Right kidney (tissue), 1 donor: ENCODE measurements at regions not wholly inside any gene's neighbourhood (a gene's known extent, or its start where the extent isn't known, plus 50 kb on each side); places are given as distances from the start of the nearest gene placed in this dataset.

Experiments used
- DNase-seq: peaks from one replicate; pipeline ENCODE4 v3.0.0-alpha.2; 2016

DNA sequence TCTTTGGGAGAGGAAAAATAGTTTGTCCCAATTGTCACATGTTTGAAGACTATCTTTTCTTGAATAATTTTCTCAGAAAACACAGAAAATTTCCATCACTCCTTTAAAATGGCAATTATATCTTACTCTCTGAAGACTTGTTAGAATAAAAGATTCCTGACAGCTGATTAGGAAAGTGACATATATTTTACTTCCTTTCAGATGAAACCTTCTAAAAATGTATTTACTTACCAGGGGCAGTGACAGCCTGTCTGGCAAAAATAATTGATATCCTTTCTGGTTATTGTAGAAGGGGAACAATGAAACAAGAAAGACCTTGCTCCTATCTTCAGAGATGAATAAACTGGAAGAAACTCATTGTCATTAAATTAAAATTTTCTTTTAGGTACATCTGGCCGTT lies 483.3 kb upstream of the GOLIM4 start:
- no peak for DNase-seq

DNA sequence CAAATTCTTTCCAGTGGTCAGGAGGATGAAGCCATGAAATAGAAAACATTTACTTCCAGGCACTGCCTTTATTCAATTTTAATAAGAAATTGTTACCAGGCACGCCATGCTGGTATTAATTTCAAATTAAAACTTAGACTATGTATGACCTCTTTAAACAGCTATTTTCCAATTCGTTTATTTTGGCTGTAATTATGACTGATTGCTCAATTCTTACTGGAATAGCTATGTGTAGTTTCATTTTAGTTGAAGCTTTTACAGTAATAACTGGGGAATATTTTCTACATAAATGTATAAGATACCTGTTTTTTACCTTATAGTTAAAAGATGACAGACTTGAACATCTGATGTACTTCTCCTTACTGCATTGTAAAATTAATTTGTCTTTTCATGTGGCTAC lies 480.0 kb upstream of the GOLIM4 start:
- DNase-seq: no peak

DNA sequence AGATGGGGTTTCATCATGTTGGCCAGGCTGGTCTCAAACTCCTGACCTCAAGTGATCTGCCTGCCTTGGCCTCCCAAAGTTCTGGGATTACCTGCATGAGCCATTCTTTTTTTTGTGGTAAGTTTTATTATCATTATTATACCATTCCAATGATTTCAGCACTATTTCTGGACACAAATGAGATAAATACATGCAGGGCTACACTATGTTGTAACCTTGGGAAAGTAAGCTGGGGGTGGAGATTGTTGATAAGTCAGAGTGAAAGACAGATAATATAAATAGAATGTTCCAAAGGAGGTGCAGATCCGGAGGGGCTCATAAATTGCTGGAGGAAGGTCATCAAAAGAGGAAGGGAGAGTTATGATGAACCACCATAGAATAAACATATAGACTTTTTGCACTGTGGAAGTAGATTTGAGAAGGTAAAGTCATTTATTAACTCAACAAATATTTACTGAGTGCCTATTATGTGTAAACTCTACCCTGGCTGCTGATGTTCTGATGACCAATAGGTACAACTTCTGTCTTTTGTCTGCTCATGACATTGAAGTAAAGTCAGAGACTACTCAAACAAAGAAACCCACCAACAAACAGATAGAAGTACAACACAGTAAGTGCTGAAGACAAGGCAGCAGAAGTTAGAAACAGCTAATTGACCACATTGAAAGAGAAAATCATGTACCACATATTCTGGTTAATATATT lies 478.9 kb upstream of the GOLIM4 start:
- DNase-seq: no peak

DNA sequence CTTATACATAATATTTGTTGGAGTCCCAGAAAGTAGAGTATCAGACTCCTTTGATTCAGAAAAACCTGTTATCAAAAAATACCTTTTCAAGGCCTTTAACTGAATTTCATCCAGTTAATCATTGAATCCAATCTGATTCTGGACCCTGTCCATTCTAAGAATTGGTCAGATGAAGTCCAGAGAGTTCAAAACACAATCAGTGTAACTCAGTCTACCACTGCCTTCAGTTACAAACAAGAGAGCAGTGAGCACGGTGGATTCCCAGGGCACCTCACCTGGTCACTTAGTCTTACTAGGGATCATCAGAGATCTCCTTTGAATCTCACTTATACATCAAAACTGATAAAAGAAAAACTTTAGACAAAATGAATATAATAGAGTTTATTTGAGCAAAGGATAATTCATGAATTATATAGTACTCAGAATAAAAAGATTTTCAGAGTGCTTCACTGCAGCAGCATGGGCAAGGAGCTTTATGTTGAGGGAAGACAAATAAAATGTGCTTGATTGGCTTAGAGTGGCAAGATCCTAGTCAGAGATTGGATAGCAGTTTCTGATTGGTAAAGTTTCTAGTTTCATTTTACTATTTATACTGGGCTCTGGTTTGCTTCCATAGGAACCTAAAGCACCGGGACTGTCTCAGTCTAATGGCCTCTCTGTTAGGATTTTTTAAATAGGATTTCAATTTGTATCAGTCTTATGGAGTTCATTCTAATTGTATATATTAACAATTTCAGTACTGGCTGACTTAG lies 474.9 kb upstream of the GOLIM4 start:
- no peak for DNase-seq

- no peak for DNase-seq
These were observed 463.1 kb upstream of the GOLIM4 start for GRCh38 chr3:168558728-168559411.

GRCh38 chr3:168552251-168552650 lies 456.5 kb upstream of the GOLIM4 start:
- no peak for DNase-seq

DNA sequence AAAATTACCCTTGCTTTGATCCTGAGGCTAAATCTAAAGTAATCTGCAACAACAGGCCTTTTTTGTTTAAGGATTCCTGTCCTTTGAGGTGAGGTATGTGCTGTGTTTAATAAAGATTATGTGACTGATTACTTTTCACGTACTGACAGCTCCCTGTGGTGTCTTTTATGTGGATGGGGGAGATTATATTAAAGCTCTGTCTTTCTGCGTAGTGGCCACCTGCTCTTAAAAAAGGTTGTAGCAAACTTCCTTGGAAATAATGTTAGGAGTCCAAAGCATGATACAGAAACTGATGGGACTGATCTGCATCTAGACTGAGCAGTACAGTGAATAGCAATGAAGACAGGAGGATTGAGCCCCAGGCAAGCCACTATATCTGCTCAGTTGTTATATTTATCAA lies 453.0 kb upstream of the GOLIM4 start:
- DNase-seq: no peak

DNA sequence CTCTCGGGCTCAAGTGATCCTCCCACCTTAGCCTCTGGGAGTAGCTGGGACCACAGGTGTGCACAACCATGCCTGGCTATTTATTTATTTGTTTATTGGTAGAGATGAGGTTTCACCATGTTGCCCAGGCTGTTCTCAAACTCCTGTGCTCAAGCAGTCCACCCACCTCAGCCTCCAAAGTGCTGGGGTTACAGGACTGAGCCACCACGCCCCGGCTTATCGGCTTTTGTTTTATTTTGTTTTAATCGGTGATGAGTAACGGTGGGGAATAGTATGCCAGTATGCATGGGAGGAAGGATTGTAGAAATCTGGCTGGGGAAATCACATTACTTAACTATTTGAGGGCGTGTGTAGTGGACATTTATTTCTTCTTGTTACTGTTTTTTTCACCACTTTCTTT lies 451.0 kb upstream of the GOLIM4 start:
- DNase-seq: no peak

- DNase-seq: no peak
These were observed 449.9 kb upstream of the GOLIM4 start for GRCh38 chr3:168545591-168545990.

- DNase-seq: no peak
These were observed 448.6 kb upstream of the GOLIM4 start for GRCh38 chr3:168544097-168544957.

DNA sequence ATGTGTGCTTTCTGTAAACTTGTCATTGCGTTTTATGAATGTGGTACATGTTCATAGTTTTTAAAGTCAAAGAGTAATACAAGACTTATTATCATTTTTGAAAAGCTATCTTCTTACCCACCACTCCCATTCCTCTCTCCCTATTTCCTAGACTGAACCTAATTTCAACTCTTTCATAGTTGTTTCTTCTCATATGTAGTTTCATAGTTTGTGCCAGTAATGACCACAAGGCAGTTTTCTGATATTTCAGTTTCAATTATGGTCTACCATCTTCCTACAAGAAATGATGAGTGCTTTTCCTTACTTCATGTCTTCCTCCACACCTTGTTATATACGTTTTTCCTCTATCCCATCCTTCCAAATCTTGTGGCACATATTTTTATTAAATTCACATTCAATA lies 445.0 kb upstream of the GOLIM4 start:
- no peak for DNase-seq

DNA sequence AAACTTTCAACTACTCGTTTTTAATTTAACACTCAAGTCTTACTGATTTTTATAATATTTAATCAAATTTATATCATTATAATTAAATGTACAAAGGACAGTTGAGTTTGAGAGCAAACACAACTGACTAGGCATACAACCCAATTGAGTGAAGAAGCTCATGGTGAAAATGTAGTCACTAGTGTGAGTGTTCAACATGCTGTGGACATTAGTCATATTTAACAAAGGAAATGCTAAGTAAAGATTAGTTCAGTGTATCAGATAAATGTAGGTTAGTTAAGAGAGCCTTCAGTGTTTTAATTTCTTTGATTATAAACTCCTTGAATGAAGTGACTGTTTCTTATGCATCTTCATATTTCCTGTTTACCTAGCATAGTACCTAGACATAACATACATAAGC lies 444.2 kb upstream of the GOLIM4 start:
- no peak for DNase-seq

DNA sequence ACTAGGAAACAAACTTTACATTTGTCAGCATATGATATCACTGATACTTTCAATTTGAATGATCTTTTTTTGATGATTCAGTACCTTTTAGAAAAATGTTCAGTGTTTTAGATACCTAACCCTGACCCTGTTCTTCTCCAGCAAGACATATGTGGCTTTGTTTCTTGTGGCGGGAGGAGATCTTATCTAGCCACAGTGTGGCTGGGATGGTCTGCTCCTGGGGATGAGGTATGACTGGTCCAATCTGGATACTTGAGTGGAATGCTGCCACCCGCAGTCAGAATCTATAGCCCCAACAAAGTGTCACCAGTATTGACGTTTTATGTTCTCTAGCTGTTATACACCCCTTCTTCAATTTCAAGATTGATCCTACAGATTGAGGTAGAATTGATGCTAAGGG lies 439.0 kb upstream of the GOLIM4 start:
- DNase-seq: no peak

DNA sequence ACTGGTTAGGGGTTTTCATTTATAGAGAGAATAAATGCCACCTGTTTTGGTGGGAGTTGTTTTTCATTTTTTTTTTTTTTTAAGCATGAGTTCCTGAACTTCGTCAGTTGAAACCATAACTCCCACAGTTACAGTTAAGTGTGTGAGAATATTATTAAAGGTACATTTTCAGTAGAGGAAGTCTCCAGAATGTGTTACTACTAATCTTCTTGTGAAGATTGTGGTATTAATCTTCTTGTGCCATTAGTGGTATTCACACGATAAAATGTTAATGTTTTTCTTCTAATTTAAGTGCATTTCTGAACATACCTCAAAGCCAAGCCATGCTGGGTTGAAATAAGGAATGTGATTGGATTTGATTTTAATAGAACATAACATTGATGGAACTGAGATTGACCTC lies 437.9 kb upstream of the GOLIM4 start:
- DNase-seq: no peak

GRCh38 chr3:168532135-168532534 lies 436.4 kb upstream of the GOLIM4 start:
- no peak for DNase-seq

DNA sequence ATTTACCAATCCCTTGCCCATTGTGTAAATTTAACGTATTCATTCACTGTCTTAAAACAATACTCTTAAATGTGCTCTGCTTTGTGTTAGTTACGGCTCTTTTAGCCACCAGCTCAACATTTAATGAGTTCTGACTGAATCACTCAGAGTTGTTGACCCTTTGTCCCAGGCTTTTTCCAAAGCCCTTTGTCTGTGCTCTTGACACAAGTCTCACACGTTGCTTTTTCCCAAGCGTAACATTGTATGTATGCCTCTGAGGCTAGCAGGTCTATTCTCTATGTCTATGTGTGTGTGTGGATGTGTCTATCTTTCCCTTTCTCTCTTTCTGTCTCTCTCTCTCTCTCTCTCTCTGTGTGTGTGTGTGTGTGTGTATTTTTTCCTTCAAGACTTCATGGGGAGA lies 435.4 kb upstream of the GOLIM4 start:
- DNase-seq: no peak

DNA sequence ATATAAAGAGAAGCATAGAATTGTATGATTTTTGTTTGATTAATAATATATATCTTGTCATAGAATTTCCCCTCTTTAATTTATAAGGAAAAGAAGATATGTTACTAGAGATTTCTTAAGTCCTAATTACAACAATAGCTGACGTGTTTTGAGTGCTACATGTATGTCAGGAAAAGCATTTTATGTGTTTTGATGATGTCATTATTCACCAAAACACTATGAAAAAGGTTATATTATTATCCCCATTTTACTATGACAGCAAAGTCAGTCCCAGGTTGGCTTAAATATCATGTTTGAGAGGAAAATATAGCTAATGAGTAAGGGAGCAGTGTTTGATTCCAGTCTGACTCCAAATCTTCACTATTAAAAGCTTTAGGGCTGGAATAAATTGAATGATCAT lies 428.4 kb upstream of the GOLIM4 start:
- no peak for DNase-seq

DNA sequence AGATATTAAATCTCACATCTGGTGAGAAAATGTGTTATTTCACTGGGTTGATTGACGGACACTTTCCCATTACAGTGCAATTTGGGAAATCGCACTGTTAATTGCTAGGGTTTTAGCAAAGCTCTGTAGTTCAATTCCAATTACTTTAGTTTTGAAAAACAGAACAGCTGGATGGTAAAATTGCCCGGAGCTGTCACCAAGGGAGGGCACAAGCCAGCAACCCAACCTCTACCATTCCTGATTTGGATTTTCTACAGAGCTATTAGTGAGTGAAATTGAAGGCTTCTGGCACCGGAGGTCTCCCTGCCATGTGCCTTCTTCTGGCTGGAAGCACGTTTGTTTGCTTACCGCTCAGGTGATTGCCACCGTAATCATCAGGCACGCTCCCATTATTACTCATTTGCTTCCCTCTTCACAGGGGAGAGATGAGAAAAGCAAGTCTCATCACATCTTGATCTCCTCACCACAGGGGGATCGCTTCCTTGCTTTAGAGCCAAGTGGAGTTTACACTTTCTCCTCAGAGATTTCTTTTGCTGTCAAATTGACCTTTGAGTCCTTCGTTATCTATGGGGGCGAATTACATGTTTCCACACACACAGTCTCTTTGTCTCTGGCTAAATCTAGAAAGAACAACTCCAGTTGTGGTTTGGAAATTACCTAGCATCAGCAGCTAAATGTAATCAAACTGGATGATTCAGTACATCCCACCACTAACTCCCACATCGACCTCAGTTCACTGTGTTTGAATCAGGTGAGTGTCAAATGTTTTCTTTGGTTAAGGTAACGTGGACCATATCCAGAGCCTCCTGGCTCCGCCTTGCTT lies 421.7 kb upstream of the GOLIM4 start:
- DNase-seq: no peak

DNA sequence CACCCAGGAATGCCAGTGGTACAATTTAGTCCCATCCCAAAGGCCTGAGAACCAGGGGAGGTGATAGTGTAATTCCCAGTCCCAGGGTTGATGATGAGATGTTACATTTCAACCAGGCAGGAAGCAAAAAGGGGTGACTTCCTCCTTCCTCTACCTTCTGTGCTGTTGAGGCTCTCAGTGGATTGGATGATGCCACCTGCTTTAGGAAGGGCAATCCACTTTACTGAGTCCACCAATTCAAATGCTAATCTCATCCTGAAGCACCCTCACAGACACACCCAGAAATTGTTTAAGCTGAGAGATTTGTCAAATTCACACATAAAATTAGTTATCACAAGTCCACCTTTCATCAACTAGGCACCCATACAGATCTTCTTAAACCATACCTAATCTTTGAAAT lies 418.5 kb upstream of the GOLIM4 start:
- no peak for DNase-seq

DNA sequence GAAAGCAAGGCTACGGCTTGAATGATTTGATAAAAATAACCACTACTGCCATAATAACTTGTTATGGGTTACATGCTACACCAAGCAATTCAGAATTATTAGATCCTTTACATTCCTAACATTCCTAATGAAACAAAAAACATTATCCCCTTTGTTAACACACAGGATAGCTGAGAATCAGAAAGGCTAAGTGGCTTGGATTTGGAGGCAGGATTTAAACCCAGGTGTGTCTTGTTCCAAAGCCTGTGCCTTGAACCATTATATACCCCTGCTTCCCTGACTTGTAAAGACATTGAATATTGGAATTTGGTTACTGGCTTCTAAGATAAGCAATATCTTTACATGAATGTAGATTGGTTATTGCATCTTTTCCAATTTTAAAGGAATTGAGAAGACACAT lies 417.1 kb upstream of the GOLIM4 start:
- DNase-seq: no peak

DNA sequence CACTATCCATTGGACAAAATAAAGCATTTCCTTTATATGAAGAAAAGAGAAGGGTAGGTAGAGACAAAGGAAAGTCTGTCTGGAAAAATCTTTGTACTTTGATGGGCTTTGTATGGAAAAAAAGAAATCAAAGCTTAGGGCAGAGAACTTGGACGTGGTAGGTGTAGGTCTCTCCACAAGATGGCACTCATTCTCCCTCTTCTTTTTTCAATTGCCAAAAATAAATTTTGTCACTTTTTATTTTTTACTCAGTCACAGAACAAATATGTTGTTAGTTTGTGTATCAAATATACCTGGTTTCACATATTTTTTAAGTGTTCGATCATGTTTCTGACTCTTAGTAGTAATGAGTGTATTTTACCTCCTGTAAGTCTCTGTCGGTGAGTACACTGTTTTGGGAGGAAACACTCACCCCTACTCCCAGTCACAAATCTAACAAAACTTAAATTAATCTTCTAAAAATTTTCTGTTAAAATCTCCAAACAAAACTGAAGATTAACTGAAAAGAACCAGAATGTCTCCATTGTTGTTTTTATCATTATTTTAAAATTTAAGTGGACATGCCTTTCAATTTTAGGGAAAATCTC lies 415.8 kb upstream of the GOLIM4 start:
- no peak for DNase-seq
